Urothelium cell line (cell line): ENCODE measurements at regions not wholly inside any gene's neighbourhood (a gene's known extent, or its start where the extent isn't known, plus 50 kb on each side); places are given as distances from the start of the nearest gene placed in this dataset.
"Not testable (repeated sequence)": the region's sequence is repeated elsewhere in the genome, so short reads cannot be mapped to it uniquely, and the experiment has no call there.

ENCODE experiments used
- DNase-seq: peaks from one replicate; pipeline ENCODE4 v3.0.0; 2011; ENCODE audit warnings: low spot score, mixed read lengths
- FAIRE-seq: peaks from 2 replicates; lab custom pipeline; 2011; peaks lifted over from hg19 to GRCh38; lab: Jason Lieb, UNC

DNA sequence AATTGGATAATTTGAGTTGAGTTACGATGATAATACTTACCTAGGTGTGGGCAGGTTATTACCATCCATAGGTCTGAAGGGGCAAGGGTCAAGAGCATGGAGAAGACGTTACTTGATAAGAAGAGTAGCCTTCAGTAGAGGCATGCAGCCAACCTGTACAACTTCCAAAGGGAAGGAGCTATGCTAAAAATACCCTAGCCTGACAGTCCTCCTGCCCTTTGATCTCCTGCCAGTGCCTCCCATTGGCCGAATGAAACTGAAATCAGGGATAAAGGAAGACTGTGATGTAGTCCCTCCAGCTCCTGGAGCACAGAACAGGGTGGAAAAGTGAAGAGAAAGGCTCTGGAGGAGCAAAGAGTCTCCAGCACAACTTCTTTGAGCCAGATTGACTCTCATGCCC is 487.4 kb downstream of the ADCYAP1 start:
- no peak for FAIRE-seq
- DNase-seq = no peak

DNA sequence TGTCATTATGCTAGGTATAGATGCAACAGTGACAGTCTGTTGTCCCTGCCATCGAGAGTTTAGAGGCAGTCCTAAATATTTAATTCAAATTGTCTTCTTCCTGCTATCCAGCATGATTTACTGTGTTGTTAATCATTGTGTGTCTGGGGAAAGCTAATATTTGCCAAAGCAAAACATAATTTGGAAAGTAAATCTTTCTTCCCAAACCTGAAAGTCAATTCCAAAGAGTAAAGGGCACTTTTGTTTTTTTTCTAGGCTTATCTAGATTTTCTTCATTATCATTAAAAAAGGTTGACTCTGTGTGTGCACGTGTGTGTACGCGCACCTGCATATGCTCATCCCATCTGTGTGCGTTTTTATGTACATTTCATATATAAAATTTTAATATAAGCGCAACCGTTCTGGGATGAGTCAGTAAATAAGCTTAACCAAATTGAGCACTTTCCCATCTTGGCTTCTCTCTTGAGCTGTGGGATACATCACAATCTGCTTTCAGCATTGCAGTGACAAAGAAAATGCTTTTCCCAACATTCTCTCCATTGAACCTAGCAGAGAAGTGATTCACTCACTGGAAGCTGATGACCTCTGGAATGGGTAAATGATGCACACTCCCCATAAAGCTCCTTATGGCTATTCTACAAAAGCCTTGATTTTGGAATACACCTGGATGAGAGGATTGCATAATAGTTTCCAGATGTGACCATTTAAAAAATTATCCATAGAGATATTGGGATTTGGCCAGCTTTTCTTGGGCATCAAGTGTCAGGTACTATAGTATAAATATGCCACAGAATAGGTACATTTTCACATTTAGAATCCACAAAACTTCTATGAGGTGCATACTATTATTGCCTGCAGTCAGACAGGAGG is 488.4 kb downstream of the ADCYAP1 start:
- FAIRE-seq = no peak
- no peak for DNase-seq

DNA sequence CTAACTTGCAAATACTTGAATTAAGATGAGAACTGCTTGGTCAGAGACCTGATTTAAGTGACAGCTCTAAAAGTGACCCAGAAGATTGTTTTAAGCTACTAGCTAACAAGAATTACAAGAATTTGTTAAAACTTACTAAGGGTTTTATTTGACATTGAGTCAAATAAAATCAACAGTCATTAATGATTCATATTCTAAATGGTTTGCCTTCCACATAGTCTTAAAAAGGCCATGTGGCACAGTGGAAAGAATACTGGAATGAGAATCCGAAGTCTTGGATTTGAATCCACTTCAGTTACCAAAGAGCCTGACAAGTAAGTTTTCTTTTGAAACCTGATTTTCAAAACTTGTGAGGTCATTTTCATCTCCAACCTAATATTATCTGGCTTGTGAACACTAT is 489.3 kb downstream of the ADCYAP1 start:
- FAIRE-seq = no peak
- no peak for DNase-seq

DNA sequence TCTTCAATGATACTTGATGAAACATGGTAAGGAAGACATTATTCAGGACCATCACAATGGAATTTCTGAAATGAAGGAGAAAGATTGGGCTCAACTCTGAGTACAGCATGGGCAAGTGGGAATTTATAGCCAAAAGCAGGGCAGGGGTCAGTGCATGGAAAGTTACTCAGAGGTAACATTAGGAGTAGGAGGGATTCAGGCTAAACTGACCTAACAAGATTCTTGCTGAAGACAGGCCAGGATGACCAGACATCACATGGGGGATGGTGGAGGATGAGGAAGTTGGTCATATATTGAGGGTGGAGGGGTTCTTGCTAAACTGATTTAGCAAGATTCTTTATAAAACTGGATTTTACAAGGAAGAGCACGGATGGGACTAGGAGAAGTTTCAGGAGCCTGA is 489.8 kb downstream of the ADCYAP1 start:
- no peak for FAIRE-seq
- no peak for DNase-seq

DNA sequence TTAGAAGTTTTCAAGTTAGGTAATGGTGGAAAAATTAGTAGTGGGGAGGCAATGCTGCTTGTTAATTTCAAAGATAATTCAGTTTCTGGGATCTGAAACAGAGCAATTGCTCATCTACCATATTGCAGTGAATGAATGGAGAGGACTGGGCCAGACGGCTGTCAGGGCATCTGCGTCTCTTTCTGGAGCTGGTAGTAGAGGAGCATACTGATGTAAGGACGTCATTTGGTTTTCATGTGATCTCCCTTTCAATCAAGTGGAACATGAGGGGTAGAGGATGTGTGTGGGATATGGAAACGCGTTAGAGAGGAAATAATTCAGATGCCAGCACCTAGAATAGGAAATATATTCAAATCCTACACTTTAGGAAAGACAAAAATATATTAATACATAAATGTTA is 490.3 kb downstream of the ADCYAP1 start:
- FAIRE-seq (peak; percentile 70), DNase-seq (no peak)

DNA sequence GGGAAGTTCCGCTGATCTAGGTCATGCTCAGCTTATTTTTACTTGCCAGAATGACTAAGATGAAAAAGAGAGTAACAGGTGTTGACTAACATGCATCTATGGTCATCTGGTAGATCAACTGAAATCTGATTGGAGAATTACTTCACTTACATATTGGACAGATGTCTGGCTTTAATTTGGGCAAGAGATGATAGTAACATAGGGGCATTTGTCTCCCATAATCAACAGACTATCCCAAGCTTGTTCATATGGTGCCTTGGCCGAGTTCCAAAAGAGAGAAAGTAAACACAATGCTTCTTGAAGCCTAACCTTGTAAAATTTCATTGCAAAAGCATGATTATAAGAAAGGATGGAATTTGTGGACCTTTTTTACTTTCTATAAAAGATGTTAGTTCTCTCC is 503.7 kb downstream of the ADCYAP1 start:
- no peak for DNase-seq
- peak; percentile 92 for FAIRE-seq

DNA sequence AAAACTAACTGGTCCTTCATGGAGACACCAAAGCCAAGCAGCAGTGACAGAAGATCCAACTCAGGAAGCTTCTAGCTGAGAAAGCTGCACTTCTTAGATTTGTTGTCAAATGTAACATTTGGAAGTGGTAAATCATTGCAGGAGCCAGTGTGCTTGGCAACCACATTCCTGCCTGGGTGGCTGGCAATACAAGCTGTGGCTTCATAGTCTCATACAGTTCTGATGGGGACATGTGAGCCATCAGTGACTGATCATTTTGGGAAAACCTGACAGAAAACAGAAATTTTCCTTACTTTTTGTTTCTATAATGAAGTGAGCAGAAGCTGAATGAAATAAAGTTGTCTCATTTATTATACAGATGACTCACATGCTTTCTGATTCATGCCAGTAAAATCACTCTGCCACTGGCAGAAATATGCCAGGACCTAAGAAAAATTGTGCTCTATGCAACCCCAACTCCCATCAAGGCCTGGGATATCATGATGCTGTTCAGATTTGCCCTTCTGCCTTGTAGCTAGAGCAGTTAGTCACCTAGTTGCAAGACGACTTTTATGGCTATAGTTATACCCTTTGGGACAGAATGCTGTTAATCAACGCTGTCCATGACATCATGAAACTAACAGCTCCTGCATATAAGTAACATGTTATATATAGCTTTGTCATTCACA is 508.1 kb downstream of the ADCYAP1 start:
- peak; percentile 84 for FAIRE-seq
- peak; percentile 33 for DNase-seq

DNA sequence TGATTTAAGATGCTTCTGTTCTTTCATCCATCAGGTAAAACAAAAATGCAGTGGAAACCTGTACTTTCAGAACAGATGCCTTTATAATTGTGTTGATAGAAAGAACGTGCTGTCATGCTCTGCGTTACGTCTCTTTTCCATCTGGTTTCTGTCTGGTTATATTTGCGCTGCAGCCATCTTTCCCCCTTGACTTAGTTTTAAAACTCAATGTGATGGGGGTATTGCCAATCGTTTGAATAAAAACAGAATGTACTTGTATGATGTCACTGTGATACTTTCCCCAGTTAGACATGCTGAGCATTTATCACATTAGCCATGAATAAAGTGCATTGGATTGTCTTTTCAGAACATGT is 508.6 kb downstream of the ADCYAP1 start:
- FAIRE-seq (peak; percentile 52), DNase-seq (no peak)

DNA sequence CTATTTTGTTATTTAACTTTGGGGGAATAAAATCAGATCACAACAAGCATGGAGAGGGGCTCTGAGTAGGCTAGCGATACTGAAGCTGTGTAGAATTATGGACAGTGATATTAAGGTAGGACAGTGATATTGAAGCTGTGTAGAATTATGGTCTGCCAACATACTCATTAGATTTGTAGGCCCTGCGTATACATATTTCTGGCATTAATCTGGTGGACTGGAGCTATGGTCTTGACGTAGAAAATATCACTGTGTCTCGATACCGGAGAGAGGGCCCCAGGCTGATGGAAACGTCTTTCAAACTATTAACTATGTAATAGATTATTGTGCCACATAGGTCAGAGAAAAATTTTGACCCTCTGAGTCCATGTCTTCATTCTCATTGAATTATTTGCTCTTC is 511.4 kb downstream of the ADCYAP1 start:
- peak; percentile 32 for FAIRE-seq
- DNase-seq = no peak

DNA sequence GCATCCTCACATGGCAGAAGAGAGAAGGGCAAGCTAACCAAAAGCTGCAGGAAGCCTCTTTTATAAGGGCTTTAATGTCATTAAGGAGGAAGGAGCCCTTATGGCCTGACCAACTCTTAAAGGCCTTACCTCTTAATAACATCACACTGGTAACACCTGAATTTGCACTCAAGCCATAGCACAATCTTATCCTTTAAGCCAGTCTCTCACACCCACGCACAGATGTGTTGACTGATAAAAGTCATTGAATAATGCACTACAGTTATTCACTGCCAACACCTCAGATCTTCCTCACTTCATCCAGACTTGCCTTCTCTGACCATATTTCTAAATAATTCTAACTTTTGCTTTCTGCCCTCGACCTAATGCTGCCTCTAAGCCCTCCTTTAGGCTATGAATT is 516.8 kb downstream of the ADCYAP1 start:
- DNase-seq (no peak), FAIRE-seq (no peak)

DNA sequence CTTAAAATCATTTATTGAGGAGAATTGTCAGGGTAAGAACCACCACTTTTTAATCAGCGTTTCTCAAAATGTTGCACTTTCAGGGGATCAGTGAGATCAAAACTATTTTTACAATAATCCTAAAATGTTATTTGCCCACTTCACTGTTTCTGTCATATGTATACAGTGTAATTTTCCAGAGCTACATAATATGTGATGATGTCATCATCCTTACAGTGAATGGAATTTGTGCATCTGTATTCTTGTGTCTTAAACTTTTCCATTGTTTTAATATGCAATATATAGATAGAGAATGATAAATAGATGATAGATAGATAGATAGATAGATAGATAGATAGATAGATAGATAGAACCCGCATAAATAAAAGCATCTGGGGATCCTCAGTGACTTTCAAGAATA is 518.0 kb downstream of the ADCYAP1 start:
- FAIRE-seq = no peak
- DNase-seq = no peak

DNA sequence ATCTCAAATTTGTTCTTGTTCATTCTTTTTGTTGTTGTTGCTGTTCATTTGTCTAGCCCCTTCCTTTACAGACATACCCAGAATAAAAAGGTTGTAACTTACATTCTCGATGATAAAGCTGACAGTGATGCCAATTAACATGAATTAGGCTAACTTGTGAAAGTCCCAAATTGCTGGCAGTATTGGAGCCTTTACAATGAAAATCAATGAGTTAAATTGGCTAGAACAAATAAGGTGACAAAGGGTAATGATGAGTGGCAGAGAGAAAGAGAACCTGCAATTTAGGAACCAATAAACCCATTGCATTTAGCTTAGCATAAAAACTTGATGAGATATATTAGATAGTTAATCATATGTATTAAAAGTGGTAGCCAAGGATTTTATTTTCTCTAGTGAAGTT is 521.0 kb downstream of the ADCYAP1 start:
- FAIRE-seq = peak; percentile 73
- DNase-seq = no peak

DNA sequence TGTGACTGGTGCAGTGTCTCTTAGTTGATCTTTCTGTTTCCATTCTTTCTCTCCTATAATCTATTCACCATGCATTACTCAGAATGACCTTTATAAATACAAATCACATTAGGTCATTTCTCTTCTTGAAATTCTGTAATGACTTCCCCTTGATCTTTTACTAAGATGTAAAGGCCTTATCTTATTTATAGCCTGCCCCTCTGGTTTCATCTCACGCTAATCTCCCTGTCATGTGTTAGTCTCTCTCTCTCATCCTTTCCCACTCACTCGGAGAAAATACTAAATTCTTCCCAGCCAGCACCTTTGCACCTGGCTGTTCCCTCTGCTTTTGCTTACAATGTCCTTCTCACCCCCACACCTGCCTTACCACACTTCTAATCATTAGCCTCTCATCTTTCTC is 530.8 kb downstream of the ADCYAP1 start:
- FAIRE-seq (no peak), DNase-seq (no peak)

DNA sequence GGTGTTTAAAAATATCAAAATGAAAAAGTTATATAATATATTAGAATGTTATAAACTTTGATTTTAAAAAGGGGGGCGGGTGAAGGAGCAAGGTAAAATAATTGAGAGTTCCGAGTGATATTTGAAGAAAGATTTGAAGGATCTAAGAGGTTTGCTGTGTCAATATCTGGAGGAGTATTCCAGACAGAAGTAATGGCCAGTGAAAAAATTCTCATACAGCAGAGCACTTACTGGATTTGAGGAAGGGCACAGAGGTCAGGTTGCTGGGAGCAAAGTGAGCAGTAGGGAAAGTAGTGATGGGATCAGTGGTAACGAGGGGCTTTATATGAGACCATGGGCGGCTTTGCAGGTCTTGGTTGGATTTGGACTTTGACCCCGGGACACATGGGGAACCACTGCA is 531.5 kb downstream of the ADCYAP1 start:
- DNase-seq = no peak
- FAIRE-seq = no peak

DNA sequence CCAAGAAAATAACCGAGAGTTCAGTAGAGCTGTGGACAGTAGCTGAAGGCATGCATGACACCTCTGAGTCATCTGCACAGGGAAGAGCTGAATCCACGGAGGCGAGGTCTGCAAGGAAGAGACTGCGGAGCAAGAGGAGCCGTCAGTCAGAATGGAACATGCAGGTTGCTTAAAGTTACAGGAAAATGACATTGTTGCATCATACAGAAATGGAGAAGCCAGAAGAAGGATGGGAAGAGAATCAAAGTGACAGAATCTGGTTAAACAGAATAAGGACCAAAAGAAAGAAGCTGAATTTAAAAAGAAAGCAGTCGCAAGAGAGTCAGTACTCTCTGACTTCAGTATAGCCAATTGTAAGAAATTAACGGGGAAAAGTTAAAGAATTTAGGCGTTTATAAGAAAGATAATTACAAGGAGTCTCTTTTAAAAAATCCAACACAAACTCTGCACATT is 533.8 kb downstream of the ADCYAP1 start:
- peak; percentile 81 for DNase-seq
- FAIRE-seq = peak; percentile 96

DNA sequence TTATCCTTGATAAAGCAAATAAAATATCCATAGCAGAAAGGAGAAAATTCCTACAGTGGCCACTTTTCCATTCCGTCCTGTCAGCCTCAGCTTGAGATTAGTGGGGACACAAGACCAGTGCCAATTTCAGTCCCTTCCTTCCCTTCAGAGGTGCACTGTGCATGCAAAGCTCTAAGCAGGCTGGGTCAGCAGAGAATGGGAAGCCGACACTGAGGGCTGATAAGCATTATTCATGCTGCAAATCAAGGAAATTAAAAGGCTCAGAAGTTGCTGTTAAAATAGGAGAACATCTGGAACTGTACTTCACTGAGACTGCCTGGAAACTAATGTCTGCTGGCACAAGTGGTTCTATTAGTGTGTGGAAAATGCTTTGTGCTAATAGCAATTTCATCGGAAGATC is 534.3 kb downstream of the ADCYAP1 start:
- FAIRE-seq = no peak

DNA sequence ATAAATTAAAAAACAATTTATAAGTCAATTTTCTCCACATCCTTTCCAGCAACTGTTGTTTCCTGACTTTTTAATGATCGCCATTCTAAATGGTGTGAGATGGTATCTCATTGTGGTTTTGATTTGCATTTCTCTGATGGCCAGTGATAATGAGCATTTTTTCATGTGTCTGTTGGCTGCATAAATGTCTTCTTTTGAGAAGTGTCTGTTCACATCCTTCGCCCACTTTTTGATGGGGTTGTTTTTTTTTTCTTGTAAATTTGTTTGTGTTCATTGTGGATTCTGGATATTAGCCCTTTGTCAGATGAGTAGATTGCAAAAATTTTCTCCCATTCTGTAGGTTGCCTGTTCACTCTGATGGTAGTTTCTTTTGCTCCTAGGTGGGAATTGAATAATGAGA is 539.4 kb downstream of the ADCYAP1 start:
- not testable (repeated sequence) for FAIRE-seq, DNase-seq

More for the DNA sequence above, 534.3 kb downstream of the ADCYAP1 start:
- DNase-seq = no peak

DNA sequence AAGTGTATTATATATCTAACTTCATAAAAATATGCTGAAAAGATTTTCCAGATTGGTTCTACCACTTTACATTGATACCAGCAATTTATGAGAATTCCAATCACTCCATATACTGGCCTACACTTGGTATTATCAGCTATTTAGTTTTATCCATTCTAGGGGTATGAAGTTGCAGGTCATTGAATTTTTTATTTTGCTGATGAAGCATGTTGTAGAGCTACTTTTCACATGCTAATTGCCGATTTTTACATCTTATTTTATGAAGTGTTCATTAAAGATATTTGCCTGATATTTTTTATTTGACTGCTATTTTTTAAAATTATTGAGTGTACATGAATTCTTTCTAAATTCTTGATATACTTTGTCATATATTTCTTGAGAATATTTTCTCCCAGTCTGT is 542.1 kb downstream of the ADCYAP1 start:
- FAIRE-seq (no peak), DNase-seq (no peak)

DNA sequence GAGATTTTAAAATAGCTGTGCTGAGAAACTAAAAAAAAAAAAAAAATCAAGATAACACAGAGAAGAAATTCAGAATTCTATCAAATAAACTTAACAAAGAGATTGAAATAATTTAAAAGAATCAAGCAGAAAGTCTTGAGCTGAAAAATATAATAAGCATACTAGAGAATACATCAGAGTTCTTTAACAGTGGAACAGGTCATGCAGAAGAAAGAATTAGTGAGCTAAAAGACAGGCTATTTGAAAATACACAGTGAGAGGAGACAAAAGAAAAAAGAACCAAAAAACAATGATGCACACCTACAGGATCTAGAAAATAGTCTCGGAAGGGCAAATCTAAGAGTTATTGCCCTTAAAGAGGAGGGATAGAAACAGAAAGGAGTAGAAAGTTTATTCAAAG is 548.1 kb downstream of the ADCYAP1 start:
- no peak for FAIRE-seq
- no peak for DNase-seq

DNA sequence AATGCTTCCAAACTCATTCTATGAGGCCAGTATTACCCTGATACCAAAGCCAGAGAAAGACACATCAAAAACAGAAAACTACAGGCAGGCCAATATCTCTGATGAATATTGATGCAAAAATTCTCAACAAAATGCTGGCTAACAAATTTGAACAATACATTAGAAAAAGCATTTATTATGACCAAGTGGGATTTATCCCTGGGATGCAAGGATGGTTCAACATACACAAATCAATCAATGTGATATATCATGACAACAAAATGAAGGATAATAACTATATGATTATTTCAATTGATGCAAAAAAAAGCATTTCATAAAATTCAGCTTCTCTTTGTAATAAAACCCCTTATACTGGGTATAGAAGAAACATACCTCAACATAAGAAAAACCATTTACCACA is 550.9 kb downstream of the ADCYAP1 start:
- FAIRE-seq (no peak), DNase-seq (no peak)

DNA sequence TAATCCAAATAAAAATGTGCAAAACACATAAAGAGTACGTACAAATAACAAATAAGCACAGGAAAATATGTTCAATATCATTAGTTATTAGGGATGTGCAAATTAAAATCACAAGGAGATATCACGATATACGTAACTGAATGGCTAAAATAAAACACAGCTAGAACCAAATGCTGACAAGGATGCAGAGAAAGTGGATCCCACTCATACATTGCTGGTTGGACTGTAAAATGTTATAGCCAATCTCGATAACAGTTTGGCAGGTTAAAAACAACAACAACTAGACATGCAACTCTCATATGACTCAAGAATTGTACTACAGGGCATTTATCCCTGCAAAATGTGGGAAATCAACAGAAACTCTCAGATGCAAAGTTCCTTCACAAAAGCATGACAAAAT is 553.9 kb downstream of the ADCYAP1 start:
- FAIRE-seq (peak; percentile 27), DNase-seq (no peak)

DNA sequence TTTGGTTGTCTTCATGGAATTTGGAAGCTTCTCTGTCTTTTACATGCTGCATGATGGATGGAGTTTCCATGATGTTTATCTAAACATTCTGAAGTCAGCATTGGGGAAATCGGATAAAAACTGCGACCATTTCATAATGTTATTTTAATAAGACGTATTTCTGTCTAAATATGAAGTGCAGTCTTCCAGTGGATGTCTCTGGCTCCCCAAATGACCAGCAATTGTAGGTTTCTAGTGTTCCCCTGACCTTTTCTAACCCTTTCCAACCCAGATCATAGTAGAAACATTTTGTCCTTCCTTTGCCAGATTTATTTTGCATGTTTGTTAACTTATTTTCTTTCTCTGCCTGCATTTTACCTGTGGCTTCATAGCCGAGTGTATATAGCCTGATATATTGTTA is 559.3 kb downstream of the ADCYAP1 start:
- peak; percentile 79 for FAIRE-seq

More for the DNA sequence above, 559.3 kb downstream of the ADCYAP1 start:
- DNase-seq = no peak
